HCT116 (cell line): ENCODE measurements at regions not wholly inside any gene's neighbourhood (a gene's known extent, or its start where the extent isn't known, plus 50 kb on each side); places are given as distances from the start of the nearest gene placed in this dataset.

Experiments used
- ATAC-seq: fragments of 200-7000 bp; cut with Tn5 transposase; 2 replicates; pipeline ENCODE4 v1.9.1; 2020; ENCODE audit warnings: mild to moderate bottlenecking, moderate library complexity
- BruUV-seq: library from RNA; stranded (reverse); fragments of 400-500 nt; replicated peaks from 2 replicates; lab custom pipeline; 2021; lab: Mats Ljungman, UMichigan
- CTCF ChIA-PET: fragments of 300-600 bp; sonication (Branson Sonifier 250); formaldehyde crosslinking; loops from one replicate; lab custom pipeline; 2021; ENCODE audit warnings: antibody characterized with exemption; lab: Charles Lee
- POLR2A ChIA-PET: fragments of 300-600, 350-600 bp; sonication (Branson Sonifier 250); formaldehyde crosslinking; loops from one replicate; lab custom pipeline; 2021; ENCODE audit warnings: antibody characterized with exemption; lab: Charles Lee
- RAD21 ChIA-PET, 2 experiments: fragments of 300-600 bp; sonication (Branson Sonifier 250); formaldehyde crosslinking; loops; one replicate each; lab custom pipeline; 2023; ENCODE audit warnings: low total read pairs in 2 of 2; ENCODE audit not compliant: uncharacterized antibody in 2 of 2, unreplicated experiment in 2 of 2, low non-redundant PET in 1 of 2; lab: Charles Lee
- DNase-seq: peaks from one replicate; pipeline ENCODE4 v3.0.0-alpha.2; 2010; ENCODE audit warnings: low read depth, low spot score
- H2AFZ ChIP-seq: fragments of 200-600 bp; shearing (Covaris generic), sonication (generic); 2 replicates; pipeline ENCODE4 v1.6.1; 2017; ENCODE audit warnings: low read depth, mixed run types, mixed read lengths, antibody characterized with exemption, low read length; ENCODE audit not compliant: poor library complexity, severe bottlenecking
- H3K27ac ChIP-seq: 2 replicates; pipeline ENCODE4 v1.5.1; 2012; ENCODE audit warnings: low read depth, low read length
- H3K27me3 ChIP-seq: fragments of 200-600 bp; sonication (generic); 2 replicates; pipeline ENCODE4 v1.6.1; 2016; ENCODE audit warnings: mixed run types, low read length, mixed read lengths; ENCODE audit not compliant: insufficient read depth
- H3K36me3 ChIP-seq, 2 experiments: fragments of 200-500 bp in 1 of 2; fragments of 200-600 bp in 1 of 2; sonication (Bioruptor generic) in 1 of 2; sonication (generic) in 1 of 2; 2 replicates each; pipeline versions ENCODE4 v1.5.1 to v1.6.1; 2014 to 2016; ENCODE audit warnings: low read length in 2 of 2, inconsistent platforms in 1 of 2, mixed read lengths in 1 of 2, mixed run types in 1 of 2; ENCODE audit not compliant: insufficient read depth in 2 of 2, control insufficient read depth in 1 of 2
- H3K4me1 ChIP-seq, 2 experiments: fragments of 200-600 bp in 1 of 2; sonication (generic) in 1 of 2; 2 replicates each; pipeline versions ENCODE4 v1.5.1 to v1.6.1; 2012 to 2017; ENCODE audit warnings: low read length in 2 of 2, inconsistent platforms in 1 of 2, mild to moderate bottlenecking in 1 of 2, mixed read lengths in 1 of 2, mixed run types in 1 of 2, moderate library complexity in 1 of 2; ENCODE audit not compliant: insufficient read depth in 2 of 2, control insufficient read depth in 1 of 2
- H3K4me2 ChIP-seq: fragments of 200-600 bp; sonication (generic); 2 replicates; pipeline ENCODE4 v1.6.1; 2017; ENCODE audit warnings: mixed run types, low read length, mixed read lengths
- H3K4me3 ChIP-seq, 2 experiments: fragments of 200-600 bp in 1 of 2; sonication (generic) in 1 of 2; replicated peaks in 1 of 2; 2 replicates each; pipeline ENCODE4 v1.5.1; 2011 to 2016; ENCODE audit warnings: low read length in 2 of 2, control low read depth in 1 of 2, low read depth in 1 of 2, mild to moderate bottlenecking in 1 of 2, mixed read lengths in 1 of 2, mixed run types in 1 of 2
- H3K79me2 ChIP-seq: fragments of 200-600 bp; sonication (generic); 2 replicates; pipeline ENCODE4 v1.6.1; 2017; ENCODE audit warnings: mild to moderate bottlenecking, mixed run types, low read length, moderate library complexity, mixed read lengths; ENCODE audit not compliant: insufficient read depth
- H3K9ac ChIP-seq: fragments of 200-600 bp; sonication (generic); 2 replicates; pipeline ENCODE4 v1.6.1; 2016; ENCODE audit warnings: low read length, mixed read lengths
- H3K9me2 ChIP-seq: fragments of 200-600 bp; sonication (generic), shearing (Covaris generic); 2 replicates; pipeline ENCODE4 v1.6.1; 2017; ENCODE audit warnings: mixed run types, mild to moderate bottlenecking, moderate library complexity; ENCODE audit not compliant: insufficient read depth
- H3K9me3 ChIP-seq, 2 experiments: fragments of 200-500 bp in 1 of 2; fragments of 200-600 bp in 1 of 2; sonication (Bioruptor generic) in 1 of 2; sonication (generic) in 1 of 2; 2 replicates each; pipeline ENCODE4 v1.6.1; 2014 to 2017; ENCODE audit warnings: low read length in 2 of 2, mixed read lengths in 2 of 2, inconsistent platforms in 1 of 2, low read depth in 1 of 2, mild to moderate bottlenecking in 1 of 2, mixed run types in 1 of 2, moderate library complexity in 1 of 2; ENCODE audit not compliant: control insufficient read depth in 1 of 2, insufficient read depth in 1 of 2
- H4K20me1 ChIP-seq: fragments of 200-600 bp; sonication (generic), shearing (Covaris generic); 2 replicates; pipeline ENCODE4 v1.6.1; 2017; ENCODE audit warnings: mixed run types, mild to moderate bottlenecking, moderate library complexity; ENCODE audit not compliant: insufficient read depth
- CEBPB ChIP-seq: IDR thresholded peaks from 2 replicates; pipeline ENCODE4 v1.6.1; 2012; ENCODE audit warnings: low read depth
- CTCF ChIP-seq, 3 experiments: fragments of 200-600 bp in 1 of 3; sonication (generic) in 1 of 3; IDR thresholded peaks in 2 of 3; conservative IDR thresholded peaks in 1 of 3; 2 replicates each; pipeline ENCODE4 v1.5.1; 2012 to 2017; ENCODE audit warnings: low read depth in 2 of 3, low read length in 2 of 3, antibody characterized with exemption in 1 of 3, borderline replicate concordance in 1 of 3, control low read depth in 1 of 3, mild to moderate bottlenecking in 1 of 3, mixed read lengths in 1 of 3, mixed run types in 1 of 3, moderate library complexity in 1 of 3; ENCODE audit not compliant: insufficient read depth in 1 of 3
- EZH2 ChIP-seq: fragments of 200-600 bp; sonication (generic); IDR thresholded peaks from 2 replicates; pipeline ENCODE4 v1.6.1; 2017; ENCODE audit warnings: antibody characterized with exemption, mixed run types
- POLR2AphosphoS5 ChIP-seq: IDR thresholded peaks from 2 replicates; pipeline ENCODE4 v1.6.1; 2011; ENCODE audit warnings: mild to moderate bottlenecking, low read depth, low read length, moderate library complexity
- SRF ChIP-seq: IDR thresholded peaks from 2 replicates; pipeline ENCODE4 v1.6.1; 2012; ENCODE audit warnings: low read depth
- TCF7L2 ChIP-seq: IDR thresholded peaks from 2 replicates; pipeline ENCODE4 v1.7.0; 2011; ENCODE audit warnings: borderline replicate concordance, inconsistent platforms; ENCODE audit not compliant: insufficient read depth, insufficient read length; ENCODE audit errors: extremely low read depth
- intact Hi-C: fragments of 100-400 bp; cut with micrococcal nuclease; formaldehyde crosslinking; loops from 2 replicates; pipeline ENCODE4 v1.10.0; 2022
- TF ChIP-seq, protein P1 (sequence below): IDR thresholded peaks from 2 replicates; pipeline ENCODE4 v1.6.1; 2012

- TF ChIP-seq CEBPB (no peak), SRF (no peak), TCF7L2 (no peak), EZH2 (no peak), CTCF (IDR thresholded peaks at IDR 0.05 in 2 of 3, conservative IDR thresholded peaks at IDR 0.05 in 1 of 3; ENCODE audit: borderline replicate concordance in 1 of 3, insufficient read depth in 1 of 3, low read depth in 2 of 3, low read length in 2 of 3) (no peak), POLR2AphosphoS5 (no peak)
- TF ChIP-seq, protein P1, sequence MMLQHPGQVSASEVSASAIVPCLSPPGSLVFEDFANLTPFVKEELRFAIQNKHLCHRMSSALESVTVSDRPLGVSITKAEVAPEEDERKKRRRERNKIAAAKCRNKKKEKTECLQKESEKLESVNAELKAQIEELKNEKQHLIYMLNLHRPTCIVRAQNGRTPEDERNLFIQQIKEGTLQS = no peak
- TF ChIP-seq, all 23 proteins: peak for 0
- Histone ChIP-seq H3K36me3 (no peaks in the 10 kb centered on the region), H3K4me3 (no peak overlapping the region), H3K27ac (no peak overlapping the region), H3K4me2 (no peak overlapping the region), H3K79me2 (no peaks in the 10 kb centered on the region), H4K20me1 (no peaks in the 10 kb centered on the region), H3K9me3 (peaks cover 0 to 3% of the 10 kb centered on the region in 2 experiments; a peak in 1 of 4 replicates), H3K4me1 (peaks cover 0 to 5% of the 10 kb centered on the region in 2 experiments; a peak in 1 of 4 replicates), H3K9ac (no peak overlapping the region), H3K27me3 (0 out of 2 replicates have a peak, but pooled peaks cover 6% of the 10 kb centered on the region), H2AFZ (no peak overlapping the region), H3K9me2 (no peaks in the 10 kb centered on the region)
- POLR2A ChIA-PET = no interaction called here
- CTCF ChIA-PET = no interaction called here
- intact Hi-C loops = no loop called here
- BruUV-seq = no TSS peak
- ATAC-seq (no peak), DNase-seq (no peak)
- RAD21 ChIA-PET = no interaction called here
These were observed 467.1 kb downstream of the MIAT start for GRCh38 chr22:27124351-27124966.
